ENCODE measurements at regions not wholly inside any gene's neighbourhood (a gene's known extent, or its start where the extent isn't known, plus 50 kb on each side); places are given as distances from the start of the nearest gene placed in this dataset.

DNA sequence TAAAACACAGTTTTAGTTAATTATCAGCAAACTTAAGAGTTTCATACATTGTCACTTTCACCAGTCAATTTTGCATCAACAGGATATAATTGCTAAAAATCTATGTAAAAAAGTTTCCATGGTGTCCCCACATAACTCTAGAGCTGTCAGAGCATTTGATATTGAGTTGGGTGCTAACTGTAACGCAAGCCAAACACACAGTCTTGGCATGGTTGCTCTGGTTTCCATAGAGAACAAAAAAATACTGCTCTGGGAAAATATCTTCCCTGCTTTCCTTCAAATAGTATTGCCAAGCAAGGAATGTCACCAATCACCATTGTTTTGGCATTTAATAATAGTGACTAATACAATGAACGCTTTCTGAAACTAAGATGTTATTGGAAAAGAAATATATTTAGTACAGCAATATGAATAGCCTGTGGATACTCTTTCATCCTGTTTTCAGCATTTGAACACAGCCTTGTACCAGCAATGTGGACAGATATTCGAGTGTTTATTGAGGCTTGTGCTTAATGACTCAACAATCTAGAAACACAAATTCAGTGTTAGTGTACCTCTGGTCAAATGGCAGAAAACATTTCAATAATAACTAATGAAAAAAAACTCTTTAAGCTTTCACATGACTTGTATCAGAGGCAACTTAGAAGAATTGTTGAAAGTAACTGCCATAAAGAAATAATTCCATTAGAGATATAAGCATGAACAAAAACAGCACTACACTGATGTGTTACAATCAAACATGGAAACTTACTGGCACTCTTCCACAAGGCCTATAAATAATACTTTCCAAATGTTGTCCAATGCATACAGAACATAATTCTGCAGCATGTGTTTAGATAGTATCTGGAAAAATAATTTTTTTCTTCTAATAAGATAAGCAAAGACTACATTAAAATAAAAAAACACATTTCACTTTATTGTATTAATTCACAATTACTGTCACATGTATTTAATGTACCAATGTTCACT, 1469.5 kb upstream of the CELF2 start:
- H3K27me3 ChIP-seq (ENCODE audit: insufficient read depth, poor library complexity, severe bottlenecking) = no peaks in the 10 kb centered on the region
- no peaks in the 10 kb centered on the region for H3K36me3 ChIP-seq (ENCODE audit: low read depth)
- DNase-seq (ENCODE audit: low spot score) (no peak), ATAC-seq (ENCODE audit: low read depth) (no peak)
- TF ChIP-seq, protein P1, sequence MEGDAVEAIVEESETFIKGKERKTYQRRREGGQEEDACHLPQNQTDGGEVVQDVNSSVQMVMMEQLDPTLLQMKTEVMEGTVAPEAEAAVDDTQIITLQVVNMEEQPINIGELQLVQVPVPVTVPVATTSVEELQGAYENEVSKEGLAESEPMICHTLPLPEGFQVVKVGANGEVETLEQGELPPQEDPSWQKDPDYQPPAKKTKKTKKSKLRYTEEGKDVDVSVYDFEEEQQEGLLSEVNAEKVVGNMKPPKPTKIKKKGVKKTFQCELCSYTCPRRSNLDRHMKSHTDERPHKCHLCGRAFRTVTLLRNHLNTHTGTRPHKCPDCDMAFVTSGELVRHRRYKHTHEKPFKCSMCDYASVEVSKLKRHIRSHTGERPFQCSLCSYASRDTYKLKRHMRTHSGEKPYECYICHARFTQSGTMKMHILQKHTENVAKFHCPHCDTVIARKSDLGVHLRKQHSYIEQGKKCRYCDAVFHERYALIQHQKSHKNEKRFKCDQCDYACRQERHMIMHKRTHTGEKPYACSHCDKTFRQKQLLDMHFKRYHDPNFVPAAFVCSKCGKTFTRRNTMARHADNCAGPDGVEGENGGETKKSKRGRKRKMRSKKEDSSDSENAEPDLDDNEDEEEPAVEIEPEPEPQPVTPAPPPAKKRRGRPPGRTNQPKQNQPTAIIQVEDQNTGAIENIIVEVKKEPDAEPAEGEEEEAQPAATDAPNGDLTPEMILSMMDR (IDR thresholded peaks at IDR 0.05; ENCODE audit: poor library complexity, severe bottlenecking) = no peak
- no peak overlapping the region for H3K4me3 ChIP-seq (ENCODE audit: severe bottlenecking)
- H3K4me1 ChIP-seq (ENCODE audit: insufficient read depth, poor library complexity, severe bottlenecking) = no peaks in the 10 kb centered on the region
- no peaks in the 10 kb centered on the region for H3K9me3 ChIP-seq (ENCODE audit: severe bottlenecking)
- H3K27ac ChIP-seq (ENCODE audit: poor library complexity, severe bottlenecking) = no peak overlapping the region

DNA sequence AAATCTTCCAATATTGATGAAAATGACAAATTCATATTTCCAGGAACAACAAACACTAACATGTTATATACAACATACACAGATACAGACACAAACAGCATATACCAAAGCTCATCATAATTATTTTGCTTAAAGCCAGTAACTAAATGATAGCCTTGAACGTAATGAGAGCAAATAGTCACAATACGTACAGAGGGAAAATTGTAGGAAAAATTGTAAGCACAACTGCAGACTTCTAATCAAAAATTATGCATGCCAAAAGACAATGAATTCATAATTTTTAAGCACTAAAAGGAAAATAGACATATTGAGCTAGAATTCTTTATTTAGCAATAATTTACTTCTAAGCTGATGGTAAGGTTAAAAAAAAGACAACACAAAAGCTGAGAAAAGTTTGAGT, 1466.9 kb upstream of the CELF2 start:
- ATAC-seq (ENCODE audit: low read depth) = no peak
- H3K9me3 ChIP-seq (ENCODE audit: severe bottlenecking) = no peaks in the 10 kb centered on the region

DNA sequence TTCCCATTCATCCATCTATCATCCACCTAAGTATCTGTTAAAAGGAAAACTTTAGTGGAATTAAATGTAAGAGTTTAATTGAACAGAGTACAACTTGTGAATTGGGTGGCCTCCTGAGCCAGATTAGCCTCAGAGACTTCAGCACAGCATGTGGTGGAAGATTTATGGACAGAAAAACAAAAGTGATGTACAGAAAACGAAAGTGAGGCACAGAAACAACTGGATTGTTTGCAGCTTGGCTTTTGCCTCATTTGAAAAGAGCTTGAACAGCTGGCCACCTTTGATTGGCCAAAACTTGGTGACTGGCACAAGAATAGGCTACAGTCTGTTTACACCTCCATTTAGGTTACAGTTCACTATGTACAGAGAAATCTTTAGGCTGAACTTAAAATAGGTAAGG, 1463.4 kb upstream of the CELF2 start:
- H3K4me1 ChIP-seq (ENCODE audit: insufficient read depth, poor library complexity, severe bottlenecking) = no peaks in the 10 kb centered on the region
- DNase-seq (ENCODE audit: low spot score) (no peak), ATAC-seq (ENCODE audit: low read depth) (no peak)
- no peaks in the 10 kb centered on the region for H3K27me3 ChIP-seq (ENCODE audit: insufficient read depth, poor library complexity, severe bottlenecking)
- H3K4me3 ChIP-seq (ENCODE audit: severe bottlenecking) = no peak overlapping the region
- H3K36me3 ChIP-seq (ENCODE audit: low read depth) = no peaks in the 10 kb centered on the region
- H3K27ac ChIP-seq (ENCODE audit: poor library complexity, severe bottlenecking) = no peak overlapping the region
- TF ChIP-seq, protein P1 (IDR thresholded peaks at IDR 0.05; ENCODE audit: poor library complexity, severe bottlenecking) = no peak
- no peaks in the 10 kb centered on the region for H3K9me3 ChIP-seq (ENCODE audit: severe bottlenecking)

More for the DNA sequence above, 1466.9 kb upstream of the CELF2 start:
- Histone ChIP-seq H3K36me3 (ENCODE audit: low read depth) (no peaks in the 10 kb centered on the region), H3K4me1 (ENCODE audit: insufficient read depth, poor library complexity, severe bottlenecking) (no peaks in the 10 kb centered on the region), H3K27ac (ENCODE audit: poor library complexity, severe bottlenecking) (no peak overlapping the region), H3K4me3 (ENCODE audit: severe bottlenecking) (no peak overlapping the region), H3K27me3 (ENCODE audit: insufficient read depth, poor library complexity, severe bottlenecking) (no peaks in the 10 kb centered on the region)
- TF ChIP-seq, protein P1 (IDR thresholded peaks at IDR 0.05; ENCODE audit: poor library complexity, severe bottlenecking) = no peak
- no peak for DNase-seq (ENCODE audit: low spot score)

DNA sequence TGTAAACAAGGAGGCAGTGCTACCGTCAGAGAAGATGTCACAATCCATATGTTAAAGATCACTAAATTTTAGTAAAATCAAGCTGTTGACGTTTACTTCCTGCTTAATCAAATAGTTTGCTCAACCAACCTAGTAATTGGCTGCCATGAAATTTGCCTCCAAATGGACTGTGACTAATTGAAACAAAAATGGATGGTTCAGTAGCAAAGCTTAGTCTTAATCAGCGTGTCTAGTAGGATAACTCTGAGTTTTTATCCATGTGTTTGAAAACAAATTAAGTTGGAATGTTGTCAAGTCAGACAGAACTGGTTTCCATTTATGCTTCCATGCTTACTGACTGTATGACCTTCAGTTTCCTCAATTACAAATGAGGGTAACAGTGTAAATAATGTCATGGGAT, 1456.7 kb upstream of the CELF2 start:
- no peak overlapping the region for H3K4me3 ChIP-seq (ENCODE audit: severe bottlenecking)
- H3K9me3 ChIP-seq (ENCODE audit: severe bottlenecking) = no peaks in the 10 kb centered on the region
- H3K36me3 ChIP-seq (ENCODE audit: low read depth) = no peaks in the 10 kb centered on the region
- no peaks in the 10 kb centered on the region for H3K4me1 ChIP-seq (ENCODE audit: insufficient read depth, poor library complexity, severe bottlenecking)
- ATAC-seq (ENCODE audit: low read depth) (no peak), DNase-seq (ENCODE audit: low spot score) (no peak)
- no peaks in the 10 kb centered on the region for H3K27me3 ChIP-seq (ENCODE audit: insufficient read depth, poor library complexity, severe bottlenecking)
- TF ChIP-seq, protein P1 (IDR thresholded peaks at IDR 0.05; ENCODE audit: poor library complexity, severe bottlenecking) = no peak
- H3K27ac ChIP-seq (ENCODE audit: poor library complexity, severe bottlenecking) = no peak overlapping the region

All from RWPE2 (cell line).